GM12891 (cell line): ENCODE measurements at regions not wholly inside any gene's neighbourhood (a gene's known extent, or its start where the extent isn't known, plus 50 kb on each side); places are given as distances from the start of the nearest gene placed in this dataset.

Source experiments
- POLR2A ChIP-seq: IDR thresholded peaks from 2 replicates; pipeline ENCODE4 v1.6.1; 2011; ENCODE audit warnings: low read depth, low read length, control low read depth
- POLR2AphosphoS5 ChIP-seq: IDR thresholded peaks from 2 replicates; pipeline ENCODE4 v1.6.1; 2011; ENCODE audit warnings: low read depth, low read length, control low read depth

- TF ChIP-seq POLR2AphosphoS5 (no peak), POLR2A (no peak)
Observed at GRCh38 chr12:84601483-84601882, 311.1 kb downstream of the SLC6A15 start.
